GM20000 (cell line): ENCODE measurements at regions not wholly inside any gene's neighbourhood (a gene's known extent, or its start where the extent isn't known, plus 50 kb on each side); places are given as distances from the start of the nearest gene placed in this dataset.

Source experiments
- DNase-seq: peaks from one replicate; pipeline ENCODE4 v3.0.0; 2012; ENCODE audit warnings: low spot score
- CTCF ChIP-seq: IDR thresholded peaks from 2 replicates; pipeline ENCODE4 v1.5.1; 2012; ENCODE audit warnings: mild to moderate bottlenecking, control low read depth; ENCODE audit errors: extremely low read depth, missing control alignments

DNA sequence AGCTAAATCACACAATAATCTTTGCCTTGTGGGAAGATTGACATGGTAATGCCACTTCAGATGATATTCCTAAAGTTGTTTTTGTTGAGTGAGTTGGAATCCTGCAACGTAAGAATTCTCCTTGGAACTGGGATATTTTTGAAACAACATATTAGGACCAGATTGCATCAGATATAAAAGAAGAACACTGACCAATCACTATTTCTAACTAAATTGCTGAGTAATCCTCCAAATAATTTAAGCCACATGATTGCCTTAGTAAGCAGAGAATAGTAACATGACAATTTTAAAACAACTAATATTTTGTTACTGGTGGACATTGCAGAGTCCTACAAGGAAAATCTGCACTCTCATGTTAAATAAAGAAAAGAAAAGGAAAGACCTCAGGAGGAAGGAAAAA, 353.9 kb upstream of the LMCD1 start:
- no peak for TF ChIP-seq CTCF
- DNase-seq, result no peak

DNA sequence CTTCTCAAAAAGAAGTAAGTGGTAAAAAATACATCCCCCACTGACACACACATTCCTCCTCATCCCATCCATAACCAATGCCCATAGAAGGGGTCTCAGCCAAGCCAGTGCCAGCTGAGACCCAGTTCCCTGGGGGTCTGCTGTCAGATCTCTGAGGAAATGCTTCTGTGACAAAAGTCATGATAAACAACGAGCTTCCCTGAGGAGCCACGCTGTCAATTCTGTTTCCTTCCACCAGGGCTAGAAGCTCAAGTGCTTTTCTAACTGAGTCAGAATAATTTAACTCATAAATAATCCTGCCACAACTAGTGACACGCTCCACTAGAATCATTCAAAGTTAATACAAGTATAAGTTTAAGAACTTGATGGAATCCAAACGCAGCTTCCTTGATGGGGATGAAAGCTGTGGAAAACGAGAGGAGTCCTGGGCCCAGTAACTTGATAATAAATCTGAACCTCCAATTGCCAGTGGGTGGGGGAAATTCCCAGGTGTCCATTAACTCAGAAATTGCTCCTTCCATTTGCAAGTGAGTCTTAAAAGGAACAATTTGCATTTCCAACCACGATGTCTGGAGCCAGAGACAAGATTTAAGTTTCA, 348.7 kb upstream of the LMCD1 start:
- no peak for DNase-seq
- no peak for TF ChIP-seq CTCF

- TF ChIP-seq CTCF, result no peak
- DNase-seq, result no peak
Observed at GRCh38 chr3:8153800-8154199, 347.8 kb upstream of the LMCD1 start.

DNA sequence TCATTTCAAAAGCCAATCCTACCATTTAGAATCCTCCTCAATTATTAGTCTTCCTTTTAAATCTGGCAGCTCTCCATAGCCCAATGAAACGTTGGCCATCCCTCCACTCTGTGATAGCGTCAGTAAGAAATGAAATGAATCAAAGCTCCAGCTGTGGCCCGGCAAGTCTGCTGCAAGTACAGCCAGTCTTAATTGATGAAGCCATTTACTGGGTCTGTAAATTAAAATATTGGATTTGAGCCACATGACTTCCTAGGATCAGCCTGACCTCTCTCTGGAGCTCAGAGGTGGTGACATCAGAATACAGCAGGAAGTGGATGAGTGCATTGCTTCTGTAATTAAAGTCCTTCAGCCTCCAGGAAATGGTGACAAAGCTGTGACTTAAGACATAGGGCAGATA, 347.0 kb upstream of the LMCD1 start:
- DNase-seq, result no peak
- no peak for TF ChIP-seq CTCF

GRCh38 chr3:8156138-8156537, 345.5 kb upstream of the LMCD1 start:
- DNase-seq, result no peak
- no peak for TF ChIP-seq CTCF

- DNase-seq, result no peak
Observed at GRCh38 chr3:8156831-8157230, 344.8 kb upstream of the LMCD1 start.

GRCh38 chr3:8157640-8158039, 344.0 kb upstream of the LMCD1 start:
- no peak for DNase-seq
- no peak for TF ChIP-seq CTCF

More at GRCh38 chr3:8156831-8157230, 344.8 kb upstream of the LMCD1 start:
- TF ChIP-seq CTCF, result no peak
